SK-N-MC (cell line): ENCODE measurements at regions not wholly inside any gene's neighbourhood (a gene's known extent, or its start where the extent isn't known, plus 50 kb on each side); places are given as distances from the start of the nearest gene placed in this dataset.

Experiments used
- DNase-seq: peaks from one replicate; pipeline ENCODE4 v3.0.0-alpha.2; 2011; ENCODE audit warnings: low read depth, low spot score
- H3K27ac ChIP-seq: fragments of 200-600 bp; sonication (generic); 2 replicates; pipeline ENCODE4 v1.5.1; 2016; ENCODE audit warnings: mixed run types
- H3K36me3 ChIP-seq: fragments of 200-600 bp; sonication (generic); 2 replicates; pipeline ENCODE4 v1.6.1; 2017; ENCODE audit warnings: antibody characterized with exemption, low read length, mixed read lengths; ENCODE audit not compliant: insufficient read depth
- H3K4me3 ChIP-seq: fragments of 200-600 bp; sonication (generic); 2 replicates; pipeline ENCODE4 v1.5.1; 2016
- H3K9ac ChIP-seq: fragments of 200-600 bp; sonication (generic); 2 replicates; pipeline ENCODE4 v1.8.0; 2017; ENCODE audit warnings: mixed run types, mixed read lengths; ENCODE audit not compliant: insufficient read length
- H3K9me3 ChIP-seq: fragments of 200-600 bp; sonication (generic); 2 replicates; pipeline ENCODE4 v1.6.1; 2017; ENCODE audit warnings: low read depth, mild to moderate bottlenecking, antibody characterized with exemption, low read length, moderate library complexity, mixed read lengths
- EZH2 ChIP-seq: fragments of 200-600 bp; sonication (generic); IDR thresholded peaks from one replicate; pipeline ENCODE4 v1.6.1; 2017; ENCODE audit warnings: antibody characterized with exemption
- FOXP2 ChIP-seq: optimal IDR thresholded peaks from 2 replicates; pipeline ENCODE3; 2011; ENCODE audit warnings: mild to moderate bottlenecking, moderate library complexity; ENCODE audit not compliant: insufficient read depth; ENCODE audit errors: extremely low read length, control extremely low read depth
- POLR2AphosphoS5 ChIP-seq: IDR thresholded peaks from 2 replicates; pipeline ENCODE4 v1.6.1; 2012; ENCODE audit warnings: mild to moderate bottlenecking, low read depth, low read length, borderline replicate concordance

DNA sequence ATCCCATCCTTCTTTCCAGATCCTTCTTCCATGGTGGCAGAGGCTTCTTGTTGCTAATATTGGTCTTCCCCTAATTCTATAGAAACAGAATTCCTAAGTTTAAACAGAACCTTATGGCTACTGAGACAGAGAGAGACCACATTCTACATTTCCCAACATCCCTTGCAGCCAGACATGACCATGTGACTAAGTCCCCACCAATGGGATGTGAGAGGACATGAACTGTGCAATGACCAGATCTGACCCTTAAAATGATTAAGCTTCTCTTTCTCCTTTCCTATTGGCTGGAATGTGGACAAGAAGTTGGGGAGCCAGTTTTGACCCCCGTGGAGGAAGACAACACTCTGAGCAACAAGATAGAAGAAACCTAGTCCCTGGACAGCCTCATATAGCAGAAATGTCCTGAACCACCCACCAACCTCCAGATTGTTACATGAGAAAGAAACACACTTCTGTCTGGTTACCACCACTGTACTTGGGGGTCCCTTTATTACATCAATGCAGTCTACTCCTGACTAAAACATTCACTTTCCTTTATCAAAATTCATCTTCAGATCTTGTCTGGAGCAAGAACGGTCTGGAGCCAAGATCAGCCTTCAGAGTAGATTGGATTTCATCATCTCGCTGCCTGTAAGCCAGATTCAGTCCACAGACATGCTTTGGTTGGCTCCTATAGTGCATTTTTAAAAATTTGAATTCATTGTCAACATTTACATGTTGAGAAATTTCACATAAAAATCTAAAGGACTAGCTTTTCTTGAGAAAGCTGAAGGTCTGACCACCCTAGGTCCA lies 183.9 kb downstream of the SHQ1 start:
- H3K4me3 ChIP-seq: no peak overlapping the region
- H3K9me3 ChIP-seq: no peaks in the 10 kb centered on the region
- no peak for DNase-seq
- H3K36me3 ChIP-seq: no peaks in the 10 kb centered on the region
- TF ChIP-seq EZH2: no peak
- TF ChIP-seq POLR2AphosphoS5: no peak
- TF ChIP-seq FOXP2: no peak
- no peak overlapping the region for H3K27ac ChIP-seq
- no peak overlapping the region for H3K9ac ChIP-seq

DNA sequence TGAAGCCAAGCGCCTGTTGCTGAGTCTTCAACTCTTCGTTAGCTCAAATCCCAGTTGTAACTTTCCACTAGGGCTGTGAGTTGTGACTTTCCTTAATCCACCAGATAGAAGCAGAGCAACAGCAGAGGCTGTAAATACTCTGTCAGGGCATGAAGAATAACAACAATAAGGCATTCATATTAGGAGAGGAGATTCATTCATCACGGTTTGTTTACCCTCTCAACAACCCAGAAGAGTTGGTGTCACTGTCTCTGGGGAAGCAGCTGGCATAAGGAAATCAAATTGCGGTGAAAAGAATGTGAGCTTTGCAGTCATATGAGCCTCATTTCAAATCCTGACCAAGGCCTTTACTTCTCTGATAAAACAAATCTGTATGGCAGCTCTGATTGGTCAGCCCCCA lies 184.8 kb downstream of the SHQ1 start:
- no peak overlapping the region for H3K27ac ChIP-seq
- H3K9me3 ChIP-seq: no peaks in the 10 kb centered on the region
- no peaks in the 10 kb centered on the region for H3K36me3 ChIP-seq
- no peak overlapping the region for H3K9ac ChIP-seq
- TF ChIP-seq POLR2AphosphoS5 (no peak), EZH2 (no peak), FOXP2 (no peak)
- no peak for DNase-seq
- H3K4me3 ChIP-seq: no peak overlapping the region

DNA sequence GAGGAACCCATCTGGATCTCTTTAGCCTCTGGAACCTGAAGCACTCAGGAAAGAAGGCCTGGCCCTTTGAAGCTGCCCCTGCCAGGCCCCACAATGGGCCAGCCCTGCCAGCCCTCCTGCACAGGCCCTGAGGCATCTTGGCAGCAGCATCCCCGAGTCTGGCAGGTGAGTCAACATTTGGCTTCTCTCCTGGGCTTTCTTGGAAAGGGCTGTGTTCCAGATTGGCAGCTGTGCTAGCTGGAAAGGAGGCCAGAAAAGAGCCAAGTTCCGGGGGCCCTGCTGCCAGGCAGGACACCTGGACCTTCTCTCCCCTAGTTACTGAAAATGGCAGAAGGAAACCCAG lies 187.2 kb downstream of the SHQ1 start:
- Histone ChIP-seq H3K9ac (no peak overlapping the region), H3K9me3 (no peaks in the 10 kb centered on the region), H3K4me3 (no peak overlapping the region), H3K27ac (no peak overlapping the region), H3K36me3 (no peaks in the 10 kb centered on the region)
- TF ChIP-seq FOXP2: no peak
- no peak for TF ChIP-seq EZH2
- TF ChIP-seq POLR2AphosphoS5: no peak
- no peak for DNase-seq

DNA sequence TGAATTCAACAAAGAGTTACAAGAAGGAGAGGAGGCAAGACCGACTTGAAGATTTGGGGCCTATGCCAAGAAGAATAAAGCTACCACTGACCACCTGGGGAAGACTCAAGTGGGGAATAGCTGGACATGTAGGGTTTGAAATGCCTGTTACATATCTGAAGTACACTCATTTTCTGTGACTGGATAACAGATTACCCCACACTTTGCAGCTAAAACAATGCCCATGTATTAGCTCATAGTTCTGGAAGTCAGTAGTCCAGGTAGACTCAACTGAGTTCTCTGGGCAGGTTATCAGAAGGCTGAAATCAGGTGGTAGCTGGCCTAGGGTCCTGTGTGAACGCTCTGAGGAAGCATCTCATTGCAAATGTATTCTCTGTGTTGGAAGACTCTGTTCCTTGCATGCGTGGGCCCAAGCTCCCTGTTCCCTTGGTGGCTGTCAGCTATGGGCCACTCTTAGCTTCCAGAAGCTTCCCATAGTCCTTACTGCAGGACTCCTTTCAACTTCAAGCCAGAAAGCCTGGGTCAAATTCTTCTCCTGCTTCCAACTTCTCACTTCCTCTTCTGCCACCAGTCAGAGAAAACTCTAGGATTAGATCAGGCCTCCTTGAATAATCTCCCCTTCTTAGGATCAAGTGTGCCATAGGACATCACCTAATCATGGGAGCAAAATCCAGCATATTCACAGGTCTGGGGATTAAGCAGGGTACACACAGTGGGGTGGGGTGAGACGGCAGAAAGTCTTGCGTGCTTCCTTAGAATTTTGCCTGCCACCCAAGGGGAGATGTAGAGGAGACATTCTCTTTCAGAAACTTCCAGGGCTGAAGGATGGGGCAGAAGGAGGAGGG lies 187.8 kb downstream of the SHQ1 start:
- Histone ChIP-seq H3K36me3 (no peaks in the 10 kb centered on the region), H3K9me3 (no peaks in the 10 kb centered on the region), H3K27ac (no peak overlapping the region), H3K4me3 (no peak overlapping the region), H3K9ac (no peak overlapping the region)
- no peak for DNase-seq
- TF ChIP-seq FOXP2 (no peak), EZH2 (no peak), POLR2AphosphoS5 (no peak)

DNA sequence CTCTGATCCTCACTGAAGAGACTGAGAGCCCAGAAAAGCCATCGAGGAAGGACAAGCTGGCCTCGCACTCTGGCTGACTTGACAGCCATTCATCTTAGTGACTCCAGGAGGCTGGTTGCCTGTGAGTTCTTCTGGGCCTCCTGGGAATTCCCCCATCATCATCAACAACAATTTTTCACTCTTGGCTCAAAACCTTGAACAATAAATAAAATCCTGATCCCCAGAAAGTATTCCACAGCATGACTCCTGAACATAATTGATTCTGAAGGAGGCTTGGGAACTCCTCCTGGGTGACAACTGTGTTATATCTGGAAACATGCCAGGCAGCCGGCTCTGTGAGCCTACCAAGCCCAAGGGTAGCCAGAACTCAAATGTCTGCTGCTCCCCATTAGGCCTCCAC lies 188.6 kb downstream of the SHQ1 start:
- H3K9ac ChIP-seq: no peak overlapping the region
- H3K9me3 ChIP-seq: no peaks in the 10 kb centered on the region
- no peak for DNase-seq
- H3K27ac ChIP-seq: no peak overlapping the region
- H3K36me3 ChIP-seq: no peaks in the 10 kb centered on the region
- H3K4me3 ChIP-seq: no peak overlapping the region
- TF ChIP-seq POLR2AphosphoS5 (no peak), FOXP2 (no peak), EZH2 (no peak)

DNA sequence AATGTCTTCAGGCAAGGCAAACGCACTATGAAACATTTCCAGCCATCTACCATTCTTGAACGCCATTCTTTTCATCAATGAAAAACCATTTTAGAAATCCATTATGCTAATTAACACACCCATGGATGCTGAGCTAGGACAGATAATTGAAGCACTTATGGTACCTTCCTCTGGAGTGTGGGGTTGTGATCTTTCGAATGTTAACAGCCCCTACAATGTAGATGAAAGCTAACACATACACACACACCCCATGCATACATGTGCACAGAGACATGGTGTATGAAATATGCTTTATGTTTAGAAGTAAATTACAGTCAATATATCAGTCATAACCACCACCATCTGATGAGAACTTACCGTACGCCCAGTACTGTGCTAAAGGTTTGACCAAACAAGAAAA lies 189.1 kb downstream of the SHQ1 start:
- Histone ChIP-seq H3K9me3 (no peaks in the 10 kb centered on the region), H3K27ac (no peak overlapping the region), H3K9ac (no peak overlapping the region), H3K36me3 (no peaks in the 10 kb centered on the region), H3K4me3 (no peak overlapping the region)
- no peak for DNase-seq
- TF ChIP-seq EZH2 (no peak), FOXP2 (no peak), POLR2AphosphoS5 (no peak)

DNA sequence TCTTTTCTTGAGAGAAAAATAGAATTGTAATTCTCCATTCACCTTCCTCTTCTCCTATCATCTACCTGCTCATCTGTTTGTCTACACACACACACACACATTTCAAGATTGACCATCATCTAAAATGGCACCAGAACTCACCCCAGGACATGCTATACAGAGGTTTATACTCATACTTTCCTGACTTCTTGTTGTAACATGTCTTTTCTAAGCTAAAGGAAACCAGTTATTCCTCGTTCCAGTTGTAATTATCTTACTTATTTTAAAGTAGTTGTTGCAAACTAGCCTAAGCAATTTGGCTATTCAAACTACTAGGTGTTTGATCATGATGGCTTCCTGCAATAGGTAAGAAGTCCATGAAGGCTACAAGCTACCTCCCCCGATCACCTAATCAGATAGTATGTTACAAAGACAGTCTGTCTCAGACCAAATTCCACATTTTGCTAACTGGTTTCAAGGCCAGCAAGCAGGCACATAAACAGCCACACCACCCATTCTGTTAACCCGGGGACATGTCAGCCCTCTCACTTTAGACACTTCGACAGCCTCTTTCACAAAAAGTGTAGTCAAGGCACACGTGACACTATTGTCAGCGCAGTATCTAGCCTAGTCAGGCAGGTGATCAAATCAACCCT lies 189.7 kb downstream of the SHQ1 start:
- no peak overlapping the region for H3K4me3 ChIP-seq
- H3K9me3 ChIP-seq: no peaks in the 10 kb centered on the region
- TF ChIP-seq EZH2 (no peak), FOXP2 (no peak), POLR2AphosphoS5 (no peak)
- H3K27ac ChIP-seq: no peak overlapping the region
- H3K9ac ChIP-seq: no peak overlapping the region
- H3K36me3 ChIP-seq: no peaks in the 10 kb centered on the region
- no peak for DNase-seq

DNA sequence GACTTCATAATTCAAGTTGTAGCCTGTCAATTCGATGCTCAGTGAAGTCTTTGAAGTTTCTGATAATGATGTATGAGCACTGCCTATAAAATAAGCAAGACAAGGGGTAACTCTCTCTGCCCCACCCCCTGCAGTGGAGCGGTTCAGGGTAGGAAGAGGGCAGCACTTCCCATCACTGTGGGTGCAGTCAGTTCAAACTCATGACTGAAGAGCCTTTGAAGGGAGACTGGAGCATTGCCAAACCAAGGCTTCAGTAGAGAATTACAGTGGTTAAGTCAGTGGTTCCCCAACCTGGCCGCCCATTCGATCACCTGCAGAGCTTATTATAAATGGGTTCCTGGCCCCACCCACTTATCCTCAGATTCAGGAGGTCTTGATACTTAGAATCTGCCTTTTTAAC lies 190.6 kb downstream of the SHQ1 start:
- Histone ChIP-seq H3K9me3 (no peaks in the 10 kb centered on the region), H3K4me3 (no peak overlapping the region), H3K27ac (no peak overlapping the region), H3K9ac (no peak overlapping the region), H3K36me3 (no peaks in the 10 kb centered on the region)
- no peak for DNase-seq
- TF ChIP-seq EZH2: no peak
- TF ChIP-seq POLR2AphosphoS5: no peak
- no peak for TF ChIP-seq FOXP2

DNA sequence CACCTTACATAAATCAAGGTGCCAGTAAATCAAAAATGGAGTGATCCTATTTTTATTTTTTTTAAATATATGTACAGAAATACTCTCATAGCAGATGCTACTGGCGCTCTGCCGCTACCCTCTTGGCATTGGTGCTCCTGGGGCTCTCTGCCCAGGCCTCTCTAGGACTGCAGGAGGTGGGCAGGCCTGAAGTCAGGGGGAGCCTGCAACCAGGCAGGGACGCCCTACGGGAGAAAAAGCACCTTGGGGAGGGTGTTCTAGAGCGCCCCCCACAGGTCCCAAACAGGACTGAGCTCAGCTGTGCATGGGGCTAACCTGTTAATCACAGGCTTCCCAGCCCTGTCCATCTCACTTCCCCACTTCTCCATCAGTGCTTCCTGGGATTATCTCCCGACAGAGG lies 192.5 kb downstream of the SHQ1 start:
- Histone ChIP-seq H3K27ac (no peak overlapping the region), H3K4me3 (no peak overlapping the region), H3K9ac (no peak overlapping the region), H3K36me3 (no peaks in the 10 kb centered on the region), H3K9me3 (no peaks in the 10 kb centered on the region)
- no peak for DNase-seq
- TF ChIP-seq FOXP2: no peak
